Endothelial cell (in vitro differentiated cells): ENCODE measurements at regions not wholly inside any gene's neighbourhood (a gene's known extent, or its start where the extent isn't known, plus 50 kb on each side); places are given as distances from the start of the nearest gene placed in this dataset.

Source experiments
- DNase-seq: peaks from one replicate; pipeline ENCODE4 v3.0.0; 2021; ENCODE audit warnings: low spot score
- H3K27ac Mint-ChIP-seq: one replicate; pipeline ENCODE4 v1.8.0; 2021; ENCODE audit warnings: mixed read lengths, inconsistent platforms; ENCODE audit not compliant: unreplicated experiment
- H3K27me3 Mint-ChIP-seq: one replicate; pipeline ENCODE4 v1.8.0; 2021; ENCODE audit warnings: mild to moderate bottlenecking, moderate library complexity, mixed read lengths, inconsistent platforms; ENCODE audit not compliant: unreplicated experiment
- H3K36me3 Mint-ChIP-seq: one replicate; pipeline ENCODE4 v1.8.0; 2021; ENCODE audit warnings: mild to moderate bottlenecking, low read depth, mixed read lengths, inconsistent platforms; ENCODE audit not compliant: unreplicated experiment
- H3K4me1 Mint-ChIP-seq: one replicate; pipeline ENCODE4 v1.8.0; 2021; ENCODE audit warnings: mild to moderate bottlenecking, mixed read lengths, inconsistent platforms; ENCODE audit not compliant: unreplicated experiment
- H3K4me3 Mint-ChIP-seq: one replicate; pipeline ENCODE4 v1.8.0; 2021; ENCODE audit warnings: mild to moderate bottlenecking, mixed read lengths, inconsistent platforms; ENCODE audit not compliant: unreplicated experiment
- H3K9me3 Mint-ChIP-seq: one replicate; pipeline ENCODE4 v1.8.0; 2021; ENCODE audit warnings: mixed read lengths, inconsistent platforms; ENCODE audit not compliant: unreplicated experiment
- TF ChIP-seq, protein P1 (sequence below): fragments of 200-600 bp; sonication (generic); IDR thresholded peaks from one replicate; pipeline ENCODE4 v1.5.0; 2021; ENCODE audit warnings: antibody characterized with exemption; ENCODE audit not compliant: unreplicated experiment

DNA sequence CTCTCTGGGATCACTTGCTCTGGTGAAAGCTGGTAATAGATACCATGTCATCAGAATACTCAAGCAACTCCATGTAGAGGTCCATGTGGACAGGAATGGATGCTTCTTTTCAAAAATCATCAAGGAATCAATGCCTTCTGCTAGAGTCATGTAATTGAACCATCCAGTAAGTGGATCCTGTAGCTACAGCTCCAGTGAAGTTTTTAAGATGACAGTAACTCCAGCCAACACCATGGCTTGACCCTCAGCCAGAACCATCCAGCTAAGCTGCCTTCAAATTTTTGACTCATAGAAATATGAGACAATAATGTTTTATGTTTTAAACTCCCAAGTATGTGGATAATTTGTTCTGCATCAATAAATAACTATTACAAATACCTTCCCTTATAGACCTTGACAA lies 923.7 kb downstream of the EPHA3 start:
- no peak for DNase-seq
- Mint-ChIP-seq H3K9me3 (no peaks in the 10 kb centered on the region), H3K27ac (no peak overlapping the region), H3K36me3 (no peaks in the 10 kb centered on the region), H3K27me3 (no peaks in the 10 kb centered on the region), H3K4me3 (no peak overlapping the region), H3K4me1 (peaks cover 12% of the 10 kb centered on the region)
- TF ChIP-seq, protein P1, sequence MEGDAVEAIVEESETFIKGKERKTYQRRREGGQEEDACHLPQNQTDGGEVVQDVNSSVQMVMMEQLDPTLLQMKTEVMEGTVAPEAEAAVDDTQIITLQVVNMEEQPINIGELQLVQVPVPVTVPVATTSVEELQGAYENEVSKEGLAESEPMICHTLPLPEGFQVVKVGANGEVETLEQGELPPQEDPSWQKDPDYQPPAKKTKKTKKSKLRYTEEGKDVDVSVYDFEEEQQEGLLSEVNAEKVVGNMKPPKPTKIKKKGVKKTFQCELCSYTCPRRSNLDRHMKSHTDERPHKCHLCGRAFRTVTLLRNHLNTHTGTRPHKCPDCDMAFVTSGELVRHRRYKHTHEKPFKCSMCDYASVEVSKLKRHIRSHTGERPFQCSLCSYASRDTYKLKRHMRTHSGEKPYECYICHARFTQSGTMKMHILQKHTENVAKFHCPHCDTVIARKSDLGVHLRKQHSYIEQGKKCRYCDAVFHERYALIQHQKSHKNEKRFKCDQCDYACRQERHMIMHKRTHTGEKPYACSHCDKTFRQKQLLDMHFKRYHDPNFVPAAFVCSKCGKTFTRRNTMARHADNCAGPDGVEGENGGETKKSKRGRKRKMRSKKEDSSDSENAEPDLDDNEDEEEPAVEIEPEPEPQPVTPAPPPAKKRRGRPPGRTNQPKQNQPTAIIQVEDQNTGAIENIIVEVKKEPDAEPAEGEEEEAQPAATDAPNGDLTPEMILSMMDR = no peak

DNA sequence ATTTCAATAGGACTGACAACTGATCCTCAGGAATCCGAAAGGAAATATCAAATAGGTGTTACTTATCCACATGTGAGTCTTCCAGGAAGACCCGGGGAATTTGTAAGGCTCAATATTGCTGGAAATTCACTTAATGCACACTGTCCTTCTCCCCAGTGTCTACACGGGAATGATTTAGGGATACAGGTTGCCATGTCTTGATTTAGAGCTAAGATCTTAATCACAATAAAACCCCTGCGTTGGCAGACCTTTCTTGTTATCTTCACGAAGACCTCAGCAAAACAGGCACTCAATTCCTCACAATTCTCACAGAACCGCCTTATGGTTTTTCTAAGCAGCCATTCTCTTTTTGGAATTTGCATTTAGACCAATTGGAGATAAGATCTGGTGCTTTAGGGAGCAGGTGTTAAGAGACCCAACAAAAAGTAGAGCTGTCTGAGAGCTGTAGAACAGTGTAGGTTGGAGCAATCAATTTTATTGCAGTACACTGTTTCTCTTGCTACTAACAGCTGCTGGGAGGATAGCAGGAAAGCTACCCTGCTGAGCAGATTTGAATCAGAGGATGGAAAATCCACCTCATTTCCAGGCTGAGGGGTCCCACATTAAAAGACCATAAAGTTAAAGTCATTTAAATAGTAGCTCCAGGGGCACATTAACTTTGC lies 925.7 kb downstream of the EPHA3 start:
- no peaks in the 10 kb centered on the region for H3K9me3 Mint-ChIP-seq
- no peak for DNase-seq
- H3K4me1 Mint-ChIP-seq = peaks cover 12% of the 10 kb centered on the region
- H3K27me3 Mint-ChIP-seq = no peaks in the 10 kb centered on the region
- TF ChIP-seq, protein P1 = no peak
- no peak overlapping the region for H3K4me3 Mint-ChIP-seq
- H3K27ac Mint-ChIP-seq = no peak overlapping the region
- no peaks in the 10 kb centered on the region for H3K36me3 Mint-ChIP-seq

DNA sequence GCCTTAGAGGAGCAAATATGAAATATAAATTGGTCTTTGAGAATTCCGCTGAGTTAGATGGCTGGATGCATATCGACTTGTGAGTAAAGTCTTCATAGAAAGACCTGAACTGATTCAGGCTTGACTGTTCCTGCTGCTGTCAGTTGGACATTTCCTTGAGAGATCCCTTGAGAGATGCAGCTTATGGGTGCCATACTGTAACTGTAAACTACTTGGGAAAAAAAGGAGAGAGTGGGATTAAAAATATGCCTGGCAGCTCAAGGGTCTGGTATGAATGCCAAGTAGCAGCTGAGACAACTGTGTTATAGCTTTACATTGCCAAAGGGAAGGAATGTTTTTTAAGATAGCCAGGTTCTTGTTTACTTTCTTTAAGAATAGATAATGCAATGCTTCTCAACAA lies 926.6 kb downstream of the EPHA3 start:
- H3K27ac Mint-ChIP-seq = no peak overlapping the region

DNA sequence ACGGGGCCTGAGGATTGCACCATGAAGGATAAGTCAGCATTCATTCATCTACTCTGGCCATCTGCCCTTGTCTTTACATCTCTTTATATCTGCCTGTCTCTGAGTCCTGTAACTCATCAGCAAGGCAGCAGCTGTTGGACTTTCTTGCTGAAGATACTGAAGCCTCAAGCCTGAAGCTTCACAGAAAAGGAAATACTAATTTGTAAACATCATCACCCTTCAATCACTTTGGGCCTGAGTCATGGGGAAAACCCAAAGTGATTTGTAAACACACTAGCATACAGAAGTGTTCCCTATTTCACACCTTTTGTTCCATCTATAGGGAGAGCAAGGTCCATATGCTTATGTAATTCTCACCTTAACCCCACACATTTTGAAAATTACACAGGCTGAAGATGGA lies 928.2 kb downstream of the EPHA3 start:
- H3K9me3 Mint-ChIP-seq = no peaks in the 10 kb centered on the region
- no peak overlapping the region for H3K27ac Mint-ChIP-seq
- no peak overlapping the region for H3K4me3 Mint-ChIP-seq
- H3K4me1 Mint-ChIP-seq = peaks cover 12% of the 10 kb centered on the region
- TF ChIP-seq, protein P1 = no peak
- H3K27me3 Mint-ChIP-seq = no peaks in the 10 kb centered on the region
- DNase-seq = no peak
- H3K36me3 Mint-ChIP-seq = no peaks in the 10 kb centered on the region

More for the DNA sequence above, 926.6 kb downstream of the EPHA3 start:
- Mint-ChIP-seq H3K9me3 (no peaks in the 10 kb centered on the region), H3K27me3 (no peaks in the 10 kb centered on the region), H3K4me3 (no peak overlapping the region), H3K36me3 (no peaks in the 10 kb centered on the region), H3K4me1 (peaks cover 12% of the 10 kb centered on the region)
- TF ChIP-seq, protein P1 = no peak
- no peak for DNase-seq

- TF ChIP-seq, protein P1 = no peak
- no peak for DNase-seq
- H3K36me3 Mint-ChIP-seq = no peaks in the 10 kb centered on the region
- no peak overlapping the region for H3K27ac Mint-ChIP-seq
- H3K4me3 Mint-ChIP-seq = no peak overlapping the region
- peaks cover 12% of the 10 kb centered on the region for H3K4me1 Mint-ChIP-seq
- H3K27me3 Mint-ChIP-seq = no peaks in the 10 kb centered on the region
- no peaks in the 10 kb centered on the region for H3K9me3 Mint-ChIP-seq
These were observed 929.6 kb downstream of the EPHA3 start for GRCh38 chr3:90036939-90037469.
